Common myeloid progenitor, CD34-positive (primary cell): ENCODE measurements at regions not wholly inside any gene's neighbourhood (a gene's known extent, or its start where the extent isn't known, plus 50 kb on each side); places are given as distances from the start of the nearest gene placed in this dataset.

Experiments
- CTCF ChIA-PET: fragments of 350-600 bp; sonication (Branson Sonifier 250); formaldehyde crosslinking; loops from one replicate; lab custom pipeline; 2021; ENCODE audit warnings: antibody characterized with exemption; lab: Charles Lee
- POLR2A ChIA-PET: fragments of 350-600 bp; sonication (Branson Sonifier 250); formaldehyde crosslinking; loops from one replicate; lab custom pipeline; 2021; ENCODE audit warnings: antibody characterized with exemption; lab: Charles Lee
- DNase-seq, 3 donors: peaks; one replicate each; pipeline versions ENCODE4 v3.0.0 to v3.0.0-alpha.2; 2013
- H3K27ac ChIP-seq, 2 experiments: 1 replicate in 1 of 2; 2 replicates in 1 of 2; pipeline ENCODE4 v1.7.0; 2013; ENCODE audit warnings: inconsistent platforms in 2 of 2, low read length in 2 of 2, mild to moderate bottlenecking in 2 of 2, low read depth in 1 of 2, moderate library complexity in 1 of 2; ENCODE audit not compliant: severe bottlenecking in 2 of 2, insufficient read depth in 1 of 2, poor library complexity in 1 of 2
- H3K27me3 ChIP-seq, 5 experiments: replicated peaks in 2 of 5; 1 replicate in 3 of 5; 2 replicates in 2 of 5; pipeline versions ENCODE4 v1.6.1 to v1.7.0; 2013; ENCODE audit warnings: low read length in 4 of 5, mild to moderate bottlenecking in 2 of 5, moderate library complexity in 2 of 5, inconsistent platforms in 1 of 5; ENCODE audit not compliant: insufficient read depth in 5 of 5, control insufficient read depth in 4 of 5
- H3K36me3 ChIP-seq, 4 experiments: 1 replicate in 2 of 4; 2 replicates in 2 of 4; pipeline versions ENCODE4 v1.6.1 to v1.7.0; 2013; ENCODE audit warnings: low read length in 3 of 4, control low read depth in 1 of 4, mild to moderate bottlenecking in 1 of 4; ENCODE audit not compliant: control insufficient read depth in 4 of 4, insufficient read depth in 4 of 4
- H3K4me1 ChIP-seq, 4 experiments: 1 replicate in 3 of 4; 2 replicates in 1 of 4; pipeline versions ENCODE4 v1.6.1 to v1.7.1; 2013; ENCODE audit warnings: low read length in 3 of 4, mild to moderate bottlenecking in 3 of 4, control low read depth in 1 of 4, inconsistent platforms in 1 of 4, moderate library complexity in 1 of 4; ENCODE audit not compliant: control insufficient read depth in 4 of 4, insufficient read depth in 4 of 4; ENCODE audit errors: control extremely low read depth in 1 of 4
- H3K4me3 ChIP-seq, 7 experiments: 1 replicate in 4 of 7; 2 replicates in 3 of 7; pipeline versions ENCODE4 v1.5.1 to v1.7.0; 2013; ENCODE audit warnings: mild to moderate bottlenecking in 7 of 7, low read length in 6 of 7, moderate library complexity in 6 of 7, inconsistent platforms in 2 of 7, low read depth in 2 of 7, control low read depth in 1 of 7; ENCODE audit not compliant: insufficient read depth in 4 of 7, control insufficient read depth in 1 of 7; ENCODE audit errors: extremely low read depth in 1 of 7
- H3K9me3 ChIP-seq, 5 experiments: 1 replicate in 4 of 5; 2 replicates in 1 of 5; pipeline versions ENCODE4 v1.6.1 to v1.7.1; 2013; ENCODE audit warnings: low read length in 4 of 5, mild to moderate bottlenecking in 2 of 5, inconsistent platforms in 1 of 5, low read depth in 1 of 5, moderate library complexity in 1 of 5; ENCODE audit not compliant: control insufficient read depth in 4 of 5, insufficient read depth in 2 of 5; ENCODE audit errors: control extremely low read depth in 1 of 5
- WGBS: methylation state at CpG from one replicate; pipeline ENCODE4 v1.1.5; 2013; ENCODE audit not compliant: insufficient coverage; 5-methylcytosine and 5-hydroxymethylcytosine counted together

GRCh38 chrX:39469126-39469525, 628.6 kb downstream of the BCOR start:
- POLR2A ChIA-PET = no interaction called here
- 70% methylated on average over 2 of the region's 4 CpGs for WGBS
- Histone ChIP-seq H3K27ac (no peak overlapping the region), H3K4me3 (no peak overlapping the region), H3K4me1 (peaks cover 0 to 8% (median 5%) of the 10 kb centered on the region in 4 experiments), H3K27me3 (peaks cover 0 to 5% (median 0%) of the 10 kb centered on the region in 5 experiments), H3K9me3 (no peaks in the 10 kb centered on the region), H3K36me3 (no peaks in the 10 kb centered on the region)
- DNase-seq = no peak
- CTCF ChIA-PET = interaction anchor here (1.7 kb wide), 1 partner anchor 9 kb away, joined by 4 read pairs; no protein-coding TSS in a partner anchor

- Histone ChIP-seq H3K27ac (no peak overlapping the region), H3K27me3 (peaks cover 0 to 5% (median 0%) of the 10 kb centered on the region in 5 experiments), H3K4me3 (no peak overlapping the region), H3K36me3 (no peaks in the 10 kb centered on the region), H3K9me3 (no peaks in the 10 kb centered on the region), H3K4me1 (peaks cover 0 to 8% (median 5%) of the 10 kb centered on the region in 4 experiments)
- ChIA-PET CTCF (no interaction called here), POLR2A (no interaction called here)
- DNase-seq = no peak
- 80% methylated on average over 7 of the region's 10 CpGs for WGBS
Observed at GRCh38 chrX:39470588-39471407, 627.0 kb downstream of the BCOR start.

- POLR2A ChIA-PET = no interaction called here
- Histone ChIP-seq H3K36me3 (no peaks in the 10 kb centered on the region), H3K27me3 (peaks cover 0 to 5% (median 0%) of the 10 kb centered on the region in 5 experiments), H3K27ac (no peak overlapping the region), H3K4me3 (no peak overlapping the region), H3K9me3 (no peaks in the 10 kb centered on the region), H3K4me1 (peaks cover 0 to 6% (median 2%) of the 10 kb centered on the region in 4 experiments)
- no peak for DNase-seq
- CTCF ChIA-PET = no interaction called here
- no CpG with 5 or more reads among the region's 1 CpG for WGBS
Observed at GRCh38 chrX:39472161-39472560, 625.6 kb downstream of the BCOR start.

GRCh38 chrX:39473812-39474211, 623.9 kb downstream of the BCOR start:
- WGBS = 91% methylated on average over 1 of the region's 2 CpGs
- ChIA-PET CTCF (no interaction called here), POLR2A (no interaction called here)
- no peak overlapping the region for H3K27ac ChIP-seq
- no peak overlapping the region for H3K4me3 ChIP-seq
- no peaks in the 10 kb centered on the region for H3K36me3 ChIP-seq
- H3K9me3 ChIP-seq = no peaks in the 10 kb centered on the region
- DNase-seq = no peak
- H3K4me1 ChIP-seq = peaks cover 0 to 21% (median 15%) of the 10 kb centered on the region in 4 experiments
- H3K27me3 ChIP-seq = peaks cover 0 to 9% (median 0%) of the 10 kb centered on the region in 5 experiments

GRCh38 chrX:39475372-39475771, 622.4 kb downstream of the BCOR start:
- DNase-seq = no peak
- ChIA-PET POLR2A (interaction anchor here (0.6 kb wide), 1 partner anchor 43 kb away, joined by 3 read pairs; no protein-coding TSS in a partner anchor), CTCF (no interaction called here)
- Histone ChIP-seq H3K36me3 (no peaks in the 10 kb centered on the region), H3K27ac (no peak overlapping the region), H3K27me3 (peaks cover 0 to 5% (median 0%) of the 10 kb centered on the region in 5 experiments), H3K9me3 (no peaks in the 10 kb centered on the region), H3K4me3 (no peak overlapping the region), H3K4me1 (peaks cover 0 to 26% (median 15%) of the 10 kb centered on the region in 4 experiments)
- 50% methylated on average over 2 of the region's 5 CpGs for WGBS

DNA sequence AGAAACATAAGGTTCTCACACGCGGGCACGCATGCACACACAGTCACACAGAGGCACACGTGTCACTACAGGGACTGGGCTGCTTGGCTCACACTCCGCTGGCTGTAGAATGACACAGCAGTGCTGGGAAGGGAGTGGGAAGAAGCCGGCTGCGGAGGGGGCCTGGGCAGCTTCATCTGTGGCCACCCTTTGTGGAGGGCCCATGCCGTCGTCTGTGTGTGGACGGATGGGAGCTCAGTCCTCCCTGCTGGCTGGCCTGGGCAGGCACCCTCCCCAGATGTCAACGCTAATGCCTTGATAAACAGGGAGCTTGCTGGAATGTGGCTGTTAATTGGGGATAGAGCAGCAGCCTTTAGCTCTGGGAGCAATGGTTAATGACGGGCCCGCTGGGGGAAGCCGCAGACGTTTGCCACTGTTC, 621.1 kb downstream of the BCOR start:
- WGBS = 92% methylated on average over 12 of the region's 15 CpGs
- CTCF ChIA-PET = interaction anchor here (1.5 to 2.6 kb wide), 3 partner anchors 11 to 15 kb away, joined by 3 to 9 read pairs (median 3); no protein-coding TSS in a partner anchor
- DNase-seq = no peak
- H3K27ac ChIP-seq = no peak overlapping the region
- H3K36me3 ChIP-seq = no peaks in the 10 kb centered on the region
- H3K27me3 ChIP-seq = peaks cover 0 to 5% (median 0%) of the 10 kb centered on the region in 5 experiments
- H3K4me3 ChIP-seq = no peak overlapping the region
- H3K4me1 ChIP-seq = peaks cover 0 to 26% (median 15%) of the 10 kb centered on the region in 4 experiments
- H3K9me3 ChIP-seq = no peaks in the 10 kb centered on the region
- POLR2A ChIA-PET = interaction anchor here (1.1 kb wide), 1 partner anchor 16 kb away, joined by 6 read pairs; no protein-coding TSS in a partner anchor
